ENCODE measurements at regions not wholly inside any gene's neighbourhood (a gene's known extent, or its start where the extent isn't known, plus 50 kb on each side); places are given as distances from the start of the nearest gene placed in this dataset.

GRCh38 chr17:5785867-5786509, 201.7 kb upstream of the NLRP1 start (continued):
- TF ChIP-seq ETS1 (IDR thresholded peaks at IDR 0.05) (no peak), ZNF114 (CRISPR knock-in tag; IDR thresholded peaks at IDR 0.05) (no peak), EZH2phosphoT487 (IDR thresholded peaks at IDR 0.05; ENCODE audit: unreplicated experiment) (no peak), NANOG (IDR thresholded peaks at IDR 0.05; ENCODE audit: borderline replicate concordance) (no peak), STAT1 (IDR thresholded peaks at IDR 0.05; ENCODE audit: unreplicated experiment) (no peak), POLR2AphosphoS5 (IDR thresholded peaks at IDR 0.05; ENCODE audit: low read depth) (no peak), CREB1 (CRISPR knock-in tag; IDR thresholded peaks at IDR 0.05; ENCODE audit: low read depth) (no peak)

- ATAC-seq: no peak
Measured at GRCh38 chr17:5786510-5786875, 202.2 kb upstream of the NLRP1 start.

More at GRCh38 chr17:5786510-5786875, 202.2 kb upstream of the NLRP1 start:
- Mint-ChIP-seq H3K4me1 (peaks cover 4% of the 10 kb centered on the region; the same call in 2 of the 3 replicates), H3K27ac (no peak overlapping the region), H3K27me3 (ENCODE audit: insufficient read depth, low read depth, poor library complexity) (peaks cover 4% of the 10 kb centered on the region), H3K36me3 (ENCODE audit: low read depth) (0 out of 3 replicates have a peak, but pooled peaks cover 4% of the 10 kb centered on the region), H3K9me3 (peaks cover 14% of the 10 kb centered on the region), H3K4me3 (no peak overlapping the region)
- Histone ChIP-seq H2AFZ (no peak overlapping the region), H3K4me1 (ENCODE audit: insufficient read depth) (no peaks in the 10 kb centered on the region), H4K20me1 (replicated peaks; ENCODE audit: insufficient read depth) (no peaks in the 10 kb centered on the region), H3K27ac (ENCODE audit: low read depth) (no peak overlapping the region), H3K4me2 (no peak overlapping the region), H3K9me2 (ENCODE audit: insufficient read depth) (peaks cover 5% of the 10 kb centered on the region; the same call in 1 of the 2 replicates), H3F3A (replicated peaks; ENCODE audit: low read depth) (no peaks in the 10 kb centered on the region), H3K79me2 (replicated peaks; ENCODE audit: insufficient read depth) (no peaks in the 10 kb centered on the region), H3K4me3 (no peak overlapping the region), H3K36me3 (ENCODE audit: insufficient read depth) (no peaks in the 10 kb centered on the region), H3K27me3 (ENCODE audit: insufficient read depth) (no peaks in the 10 kb centered on the region)
- TF ChIP-seq STAT1 (IDR thresholded peaks at IDR 0.05; ENCODE audit: unreplicated experiment) (no peak), EZH2 (IDR thresholded peaks at IDR 0.05; ENCODE audit: low read depth, unreplicated experiment) (no peak), CREB1 (CRISPR knock-in tag; IDR thresholded peaks at IDR 0.05; ENCODE audit: low read depth) (no peak), CTCF (conservative IDR thresholded peaks at IDR 0.05; ENCODE audit: low read depth in 2 of 2) (no peak), ZNF331 (CRISPR knock-in tag; IDR thresholded peaks at IDR 0.05; ENCODE audit: low read depth) (no peak), EZH2phosphoT487 (IDR thresholded peaks at IDR 0.05; ENCODE audit: unreplicated experiment) (no peak), JUNB (IDR thresholded peaks at IDR 0.05; ENCODE audit: unreplicated experiment) (no peak), REST (IDR thresholded peaks at IDR 0.05; ENCODE audit: unreplicated experiment) (no peak), POLR2AphosphoS5 (IDR thresholded peaks at IDR 0.05; ENCODE audit: low read depth) (no peak)
- no peak for DNase-seq (ENCODE audit: low spot score)
